KG1 (cell line): ENCODE measurements at regions not wholly inside any gene's neighbourhood (a gene's known extent, or its start where the extent isn't known, plus 50 kb on each side); places are given as distances from the start of the nearest gene placed in this dataset.

Experiments used
- DNase-seq: peaks from one replicate; lab custom pipeline; 2025; lab: John Stamatoyannopoulos, UW

GRCh38 chr9:2453106-2453505, 168.5 kb upstream of the VLDLR start:
- no peak for DNase-seq

- DNase-seq, result no peak
These were observed 167.9 kb upstream of the VLDLR start for GRCh38 chr9:2453701-2454100.

- no peak for DNase-seq
These were observed 161.8 kb upstream of the VLDLR start for GRCh38 chr9:2459756-2460155.

- no peak for DNase-seq
These were observed 159.7 kb upstream of the VLDLR start for GRCh38 chr9:2461892-2462291.

- DNase-seq, result no peak
These were observed 157.0 kb upstream of the VLDLR start for GRCh38 chr9:2464624-2465023.

- no peak for DNase-seq
These were observed 156.1 kb upstream of the VLDLR start for GRCh38 chr9:2465516-2465915.

GRCh38 chr9:2465921-2466460, 155.6 kb upstream of the VLDLR start:
- DNase-seq, result no peak

- no peak for DNase-seq
These were observed 154.9 kb upstream of the VLDLR start for GRCh38 chr9:2466703-2467102.

GRCh38 chr9:2469681-2470221, 151.8 kb upstream of the VLDLR start:
- no peak for DNase-seq

- DNase-seq, result no peak
These were observed 147.9 kb upstream of the VLDLR start for GRCh38 chr9:2473681-2474080.

- no peak for DNase-seq
These were observed 143.8 kb upstream of the VLDLR start for GRCh38 chr9:2477755-2478154.

GRCh38 chr9:2478421-2478820, 143.2 kb upstream of the VLDLR start:
- no peak for DNase-seq

GRCh38 chr9:2479056-2479565, 142.5 kb upstream of the VLDLR start:
- DNase-seq, result no peak

- no peak for DNase-seq
These were observed 141.2 kb upstream of the VLDLR start for GRCh38 chr9:2480255-2480837.

GRCh38 chr9:2481216-2481615, 140.4 kb upstream of the VLDLR start:
- no peak for DNase-seq

GRCh38 chr9:2486988-2487387, 134.6 kb upstream of the VLDLR start:
- DNase-seq, result no peak

GRCh38 chr9:2489838-2490314, 131.7 kb upstream of the VLDLR start:
- no peak for DNase-seq

- no peak for DNase-seq
These were observed 129.4 kb upstream of the VLDLR start for GRCh38 chr9:2492161-2492560.

- DNase-seq, result no peak
These were observed 128.5 kb upstream of the VLDLR start for GRCh38 chr9:2493109-2493508.

GRCh38 chr9:2493529-2493928, 128.1 kb upstream of the VLDLR start:
- no peak for DNase-seq

GRCh38 chr9:2494562-2494961, 127.0 kb upstream of the VLDLR start:
- no peak for DNase-seq

GRCh38 chr9:2495221-2496005, 126.2 kb upstream of the VLDLR start:
- DNase-seq, result no peak

- no peak for DNase-seq
These were observed 125.4 kb upstream of the VLDLR start for GRCh38 chr9:2496169-2496568.
